H9 (cell line): ENCODE measurements at regions not wholly inside any gene's neighbourhood (a gene's known extent, or its start where the extent isn't known, plus 50 kb on each side); places are given as distances from the start of the nearest gene placed in this dataset.

Source experiments
- DNase-seq: peaks from one replicate; pipeline ENCODE4 v3.0.0-alpha.2; 2017
- H2AFZ ChIP-seq: one replicate; pipeline ENCODE4 v1.6.1; 2013; ENCODE audit warnings: mild to moderate bottlenecking, low read length, control low read depth, moderate library complexity
- H2AK5ac ChIP-seq: 2 replicates; pipeline ENCODE4 v1.6.1; 2013; ENCODE audit warnings: low read length, control low read depth, mixed read lengths; ENCODE audit not compliant: insufficient read length
- H2BK120ac ChIP-seq: one replicate; pipeline ENCODE4 v1.6.1; 2013; ENCODE audit warnings: low read depth, mild to moderate bottlenecking, low read length, control low read depth, inconsistent platforms; ENCODE audit not compliant: poor library complexity, severe bottlenecking
- H2BK12ac ChIP-seq: 2 replicates; pipeline ENCODE4 v1.6.1; 2013; ENCODE audit warnings: low read length, control low read depth, mixed read lengths, low read depth; ENCODE audit not compliant: insufficient read length
- H2BK15ac ChIP-seq: 2 replicates; pipeline ENCODE4 v1.6.1; 2013; ENCODE audit warnings: low read depth, low read length, control low read depth
- H2BK20ac ChIP-seq: one replicate; pipeline ENCODE4 v1.6.1; 2013; ENCODE audit warnings: low read depth, mild to moderate bottlenecking, low read length, control low read depth, inconsistent platforms; ENCODE audit not compliant: poor library complexity, severe bottlenecking
- H2BK5ac ChIP-seq: 2 replicates; pipeline ENCODE4 v1.6.1; 2013; ENCODE audit warnings: low read length, control low read depth, mixed read lengths; ENCODE audit not compliant: insufficient read length
- H3K14ac ChIP-seq: 2 replicates; pipeline ENCODE4 v1.6.1; 2013; ENCODE audit warnings: low read length, control low read depth; ENCODE audit not compliant: insufficient read depth
- H3K18ac ChIP-seq: 2 replicates; pipeline ENCODE4 v1.6.1; 2013; ENCODE audit warnings: low read depth, mild to moderate bottlenecking, mixed read lengths, low read length, control low read depth; ENCODE audit not compliant: insufficient read length
- H3K23ac ChIP-seq: 2 replicates; pipeline ENCODE4 v1.6.1; 2013; ENCODE audit warnings: low read length, control low read depth, mixed read lengths, low read depth; ENCODE audit not compliant: insufficient read length
- H3K23me2 ChIP-seq: 2 replicates; pipeline ENCODE4 v1.6.1; 2013; ENCODE audit warnings: low read depth, mild to moderate bottlenecking, mixed read lengths, low read length, control low read depth; ENCODE audit not compliant: insufficient read length, poor library complexity, severe bottlenecking
- H3K27ac ChIP-seq: 2 replicates; pipeline ENCODE4 v1.5.1; 2013; ENCODE audit warnings: low read length, control low read depth, mixed read lengths, low read depth; ENCODE audit not compliant: insufficient read length
- H3K27me3 ChIP-seq: 2 replicates; pipeline ENCODE4 v1.6.1; 2013; ENCODE audit warnings: low read length, control low read depth, inconsistent platforms; ENCODE audit not compliant: insufficient read depth
- H3K4ac ChIP-seq: 2 replicates; pipeline ENCODE4 v1.6.1; 2013; ENCODE audit warnings: low read depth, mild to moderate bottlenecking, control low read depth, inconsistent platforms, low read length, moderate library complexity
- H3K4me1 ChIP-seq: 2 replicates; pipeline ENCODE4 v1.6.1; 2013; ENCODE audit warnings: low read length, control low read depth, inconsistent platforms; ENCODE audit not compliant: insufficient read depth
- H3K4me2 ChIP-seq: 2 replicates; pipeline ENCODE4 v1.6.1; 2013; ENCODE audit warnings: low read length, control low read depth, mixed read lengths; ENCODE audit not compliant: insufficient read length, insufficient read depth
- H3K56ac ChIP-seq: 2 replicates; pipeline ENCODE4 v1.6.1; 2013; ENCODE audit warnings: low read depth, mild to moderate bottlenecking, mixed read lengths, low read length, control low read depth; ENCODE audit not compliant: insufficient read length
- H3K79me1 ChIP-seq: 2 replicates; pipeline ENCODE4 v1.6.1; 2013; ENCODE audit warnings: low read depth, mild to moderate bottlenecking, moderate library complexity, low read length, control low read depth, inconsistent platforms; ENCODE audit not compliant: insufficient read depth, poor library complexity, severe bottlenecking
- H3K79me2 ChIP-seq: 2 replicates; pipeline ENCODE4 v1.6.1; 2013; ENCODE audit warnings: low read length, control low read depth, inconsistent platforms; ENCODE audit not compliant: insufficient read depth
- H3K9ac ChIP-seq: 2 replicates; pipeline ENCODE4 v1.6.1; 2013; ENCODE audit warnings: low read length, control low read depth, mixed read lengths; ENCODE audit not compliant: insufficient read length; ENCODE audit errors: extremely low read depth
- H3K9me3 ChIP-seq: one replicate; pipeline ENCODE4 v1.6.1; 2013; ENCODE audit warnings: low read depth, low read length, inconsistent platforms; ENCODE audit not compliant: control insufficient read depth
- H3T11ph ChIP-seq: one replicate; pipeline ENCODE4 v1.6.1; 2013; ENCODE audit warnings: mild to moderate bottlenecking, low read length, control low read depth, inconsistent platforms
- H4K20me1 ChIP-seq: one replicate; pipeline ENCODE4 v1.6.1; 2013; ENCODE audit not compliant: control insufficient read depth, insufficient read length, insufficient read depth
- H4K5ac ChIP-seq: 2 replicates; pipeline ENCODE4 v1.6.1; 2013; ENCODE audit warnings: low read depth, mild to moderate bottlenecking, mixed read lengths, low read length, control low read depth; ENCODE audit not compliant: insufficient read length
- H4K8ac ChIP-seq: replicated peaks from 2 replicates; pipeline ENCODE4 v1.6.1; 2013; ENCODE audit warnings: low read length, control low read depth, mixed read lengths, low read depth; ENCODE audit not compliant: insufficient read length
- H4K91ac ChIP-seq: 2 replicates; pipeline ENCODE4 v1.6.1; 2013; ENCODE audit warnings: low read depth, mild to moderate bottlenecking, moderate library complexity, mixed read lengths, low read length, control low read depth; ENCODE audit not compliant: insufficient read length
- H3K27ac Mint-ChIP-seq, 3 experiments: 2 replicates in 2 of 3; 3 replicates in 1 of 3; pipeline ENCODE4 v1.8.0; 2020 to 2021; ENCODE audit warnings: mixed read lengths in 3 of 3, mild to moderate bottlenecking in 1 of 3, moderate library complexity in 1 of 3
- H3K27me3 Mint-ChIP-seq: 2 replicates; pipeline ENCODE4 v1.8.0; 2021; ENCODE audit warnings: low read depth, mild to moderate bottlenecking, moderate library complexity, mixed read lengths
- H3K36me3 Mint-ChIP-seq, 3 experiments: 2 replicates in 2 of 3; 3 replicates in 1 of 3; pipeline ENCODE4 v1.8.0; 2020 to 2021; ENCODE audit warnings: low read depth in 3 of 3, mixed read lengths in 3 of 3; ENCODE audit not compliant: insufficient read depth in 1 of 3
- H3K4me1 Mint-ChIP-seq, 2 experiments: 2 replicates each; pipeline ENCODE4 v1.8.0; 2020; ENCODE audit warnings: mixed read lengths in 2 of 2
- H3K4me3 Mint-ChIP-seq, 2 experiments: 2 replicates in 1 of 2; 3 replicates in 1 of 2; pipeline ENCODE4 v1.8.0; 2020 to 2021; ENCODE audit warnings: mild to moderate bottlenecking in 2 of 2, mixed read lengths in 2 of 2, moderate library complexity in 1 of 2
- H3K9me3 Mint-ChIP-seq, 2 experiments: 2 replicates in 1 of 2; 3 replicates in 1 of 2; pipeline ENCODE4 v1.8.0; 2020; ENCODE audit warnings: mild to moderate bottlenecking in 2 of 2, mixed read lengths in 2 of 2, moderate library complexity in 1 of 2
- WGBS: extraction: QIAGEN DNeasy Blood & Tissue Kit; methylation state at CpG from one replicate; pipeline ENCODE4 v1.1.7; 2013; ENCODE audit warnings: missing lambda C conversion rate, low lambda C conversion rate, mixed read lengths; ENCODE audit not compliant: insufficient read length; ENCODE audit errors: extremely low coverage; 5-methylcytosine and 5-hydroxymethylcytosine counted together
- TF ChIP-seq, protein P1 (sequence below): fragments of 200-600 bp; sonication (generic); conservative IDR thresholded peaks from 3 replicates; pipeline ENCODE4 v1.8.0; 2021; ENCODE audit warnings: antibody characterized with exemption, mild to moderate bottlenecking

DNA sequence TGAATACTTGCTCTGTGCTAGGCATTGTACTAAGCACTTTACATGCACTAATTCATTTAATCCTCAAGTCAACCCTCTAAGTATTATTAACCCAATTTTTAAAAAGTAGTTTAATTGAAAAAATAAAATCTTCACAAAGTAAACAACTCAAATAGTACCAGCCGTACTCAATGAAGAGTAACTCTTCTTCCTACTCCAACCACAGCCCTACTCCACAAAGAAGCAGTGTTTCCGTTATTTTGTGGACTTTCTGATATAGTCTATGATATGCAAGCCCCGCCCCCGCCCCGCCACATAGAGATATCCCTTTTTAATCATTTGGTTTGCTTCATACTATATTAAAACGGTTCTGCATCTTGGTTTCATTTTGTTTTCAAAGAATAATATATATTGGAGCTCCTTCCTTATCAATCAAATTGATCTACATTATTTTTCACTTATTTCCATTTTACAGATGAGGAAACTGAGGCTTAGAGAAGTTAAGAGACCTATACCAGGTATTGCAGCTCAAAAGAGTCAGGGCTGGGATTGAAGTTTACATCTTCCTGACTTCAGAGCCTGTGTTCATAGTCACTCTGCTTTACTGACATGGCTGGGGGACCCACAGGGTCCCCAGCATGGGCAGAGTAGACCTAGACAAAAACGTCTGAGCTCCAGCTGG, 78.6 kb downstream of the PCDH1 start:
- Histone ChIP-seq H3K18ac (no peak overlapping the region), H3K23me2 (no peaks in the 10 kb centered on the region), H3K79me1 (no peaks in the 10 kb centered on the region), H3K27ac (no peak overlapping the region), H2BK15ac (no peak overlapping the region), H3K4me2 (no peak overlapping the region), H3K9ac (no peak overlapping the region), H3K14ac (no peak overlapping the region), H3K23ac (no peak overlapping the region), H2AK5ac (no peak overlapping the region), H3K56ac (no peak overlapping the region), H3T11ph (no peak overlapping the region), H2AFZ (no peak overlapping the region), H4K91ac (no peak overlapping the region), H2BK120ac (no peak overlapping the region), H3K4me1 (peaks cover 15% of the 10 kb centered on the region), H4K8ac (no peak overlapping the region), H2BK12ac (no peak overlapping the region), H2BK5ac (no peak overlapping the region), H3K4ac (no peak overlapping the region), H3K79me2 (no peaks in the 10 kb centered on the region), H2BK20ac (no peak overlapping the region), H3K27me3 (no peaks in the 10 kb centered on the region), H4K5ac (no peak overlapping the region), H3K9me3 (no peaks in the 10 kb centered on the region), H4K20me1 (no peaks in the 10 kb centered on the region)
- no peak overlapping the region for H3K4me3 Mint-ChIP-seq
- DNase-seq = no peak
- H3K27me3 Mint-ChIP-seq = no peaks in the 10 kb centered on the region; the same call in 1 of the 2 replicates
- no peaks in the 10 kb centered on the region for H3K9me3 Mint-ChIP-seq
- WGBS = no CpG with 5 or more reads among the region's 7 CpGs
- H3K4me1 Mint-ChIP-seq = peaks cover 27 to 32% of the 10 kb centered on the region in 2 experiments
- TF ChIP-seq, protein P1, sequence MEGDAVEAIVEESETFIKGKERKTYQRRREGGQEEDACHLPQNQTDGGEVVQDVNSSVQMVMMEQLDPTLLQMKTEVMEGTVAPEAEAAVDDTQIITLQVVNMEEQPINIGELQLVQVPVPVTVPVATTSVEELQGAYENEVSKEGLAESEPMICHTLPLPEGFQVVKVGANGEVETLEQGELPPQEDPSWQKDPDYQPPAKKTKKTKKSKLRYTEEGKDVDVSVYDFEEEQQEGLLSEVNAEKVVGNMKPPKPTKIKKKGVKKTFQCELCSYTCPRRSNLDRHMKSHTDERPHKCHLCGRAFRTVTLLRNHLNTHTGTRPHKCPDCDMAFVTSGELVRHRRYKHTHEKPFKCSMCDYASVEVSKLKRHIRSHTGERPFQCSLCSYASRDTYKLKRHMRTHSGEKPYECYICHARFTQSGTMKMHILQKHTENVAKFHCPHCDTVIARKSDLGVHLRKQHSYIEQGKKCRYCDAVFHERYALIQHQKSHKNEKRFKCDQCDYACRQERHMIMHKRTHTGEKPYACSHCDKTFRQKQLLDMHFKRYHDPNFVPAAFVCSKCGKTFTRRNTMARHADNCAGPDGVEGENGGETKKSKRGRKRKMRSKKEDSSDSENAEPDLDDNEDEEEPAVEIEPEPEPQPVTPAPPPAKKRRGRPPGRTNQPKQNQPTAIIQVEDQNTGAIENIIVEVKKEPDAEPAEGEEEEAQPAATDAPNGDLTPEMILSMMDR = no peak
- H3K27ac Mint-ChIP-seq = no peak overlapping the region
- no peaks in the 10 kb centered on the region for H3K36me3 Mint-ChIP-seq
